NCI-H128 (cell line): ENCODE measurements at regions not wholly inside any gene's neighbourhood (a gene's known extent, or its start where the extent isn't known, plus 50 kb on each side); places are given as distances from the start of the nearest gene placed in this dataset.

ENCODE experiments used
- DNase-seq: peaks from one replicate; lab custom pipeline; 2025; ENCODE audit not compliant: unreplicated experiment; lab: John Stamatoyannopoulos, UW

GRCh38 chr9:18138656-18139055, 335.3 kb upstream of the ADAMTSL1 start:
- DNase-seq, result no peak

DNA sequence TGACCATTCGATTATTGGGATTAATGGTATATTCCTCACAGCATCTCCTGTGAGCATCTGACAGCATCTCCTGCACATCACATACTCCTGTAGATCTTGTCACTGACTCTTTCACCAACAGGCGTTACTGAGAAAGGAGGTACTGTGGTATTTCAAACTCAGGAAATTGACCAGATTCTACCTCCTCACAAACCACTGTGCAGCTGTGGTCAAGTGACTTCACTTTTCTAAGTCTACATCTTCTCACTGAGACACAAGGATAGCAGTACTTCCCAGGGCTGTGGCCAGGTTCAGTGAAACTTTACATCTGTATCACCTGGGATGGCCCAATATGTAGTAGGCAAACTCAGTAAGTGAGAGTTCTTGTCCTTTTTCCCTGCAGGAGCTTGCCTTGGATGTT, 332.3 kb upstream of the ADAMTSL1 start:
- DNase-seq, result no peak

GRCh38 chr9:18143073-18143745, 330.7 kb upstream of the ADAMTSL1 start:
- DNase-seq, result no peak

DNA sequence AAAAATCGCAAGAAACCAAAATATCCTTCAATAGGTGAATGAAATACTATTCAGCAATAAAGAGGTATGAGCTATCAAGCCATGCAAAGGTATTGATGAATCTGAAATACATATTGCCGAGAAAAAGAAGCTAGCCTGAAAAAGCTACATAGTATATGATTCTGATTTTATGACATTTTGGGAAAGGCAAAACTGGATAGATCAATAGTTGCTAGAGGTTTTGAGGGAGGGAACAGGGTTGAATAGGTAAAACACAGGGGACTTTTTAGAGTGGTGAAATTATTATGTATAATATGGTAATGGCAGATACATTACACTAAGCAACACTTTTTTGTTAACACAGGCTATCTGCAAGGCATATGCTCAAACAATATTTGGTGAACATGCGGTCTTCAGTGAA, 327.6 kb upstream of the ADAMTSL1 start:
- DNase-seq, result no peak

DNA sequence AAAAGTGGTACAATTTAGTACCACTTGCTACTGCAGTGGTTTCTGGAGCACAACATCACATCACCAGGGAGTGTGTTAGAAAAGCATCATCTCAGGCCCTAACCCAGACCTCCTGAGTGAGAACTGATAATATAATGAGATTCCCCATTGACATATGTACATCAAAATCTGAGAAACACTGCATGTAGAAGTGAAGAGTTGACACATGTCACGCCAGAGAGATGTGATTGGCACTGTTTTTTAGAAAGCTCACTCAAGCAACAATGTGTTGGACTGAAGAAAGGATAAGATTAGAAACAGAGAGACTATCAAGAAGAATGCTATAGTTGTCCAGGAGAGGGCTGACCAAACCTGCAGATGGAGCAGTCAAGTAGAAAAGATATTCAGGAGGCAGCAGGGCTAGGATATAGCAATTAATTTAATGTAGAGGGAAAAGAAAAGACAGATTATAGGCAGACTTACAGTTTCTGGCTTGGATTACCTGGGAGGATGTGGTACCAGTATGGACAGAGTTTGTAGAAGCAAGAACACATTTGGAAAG, 324.4 kb upstream of the ADAMTSL1 start:
- no peak for DNase-seq

- no peak for DNase-seq
These were observed 319.3 kb upstream of the ADAMTSL1 start for GRCh38 chr9:18154661-18155060.

GRCh38 chr9:18159254-18159653, 314.7 kb upstream of the ADAMTSL1 start:
- no peak for DNase-seq

DNA sequence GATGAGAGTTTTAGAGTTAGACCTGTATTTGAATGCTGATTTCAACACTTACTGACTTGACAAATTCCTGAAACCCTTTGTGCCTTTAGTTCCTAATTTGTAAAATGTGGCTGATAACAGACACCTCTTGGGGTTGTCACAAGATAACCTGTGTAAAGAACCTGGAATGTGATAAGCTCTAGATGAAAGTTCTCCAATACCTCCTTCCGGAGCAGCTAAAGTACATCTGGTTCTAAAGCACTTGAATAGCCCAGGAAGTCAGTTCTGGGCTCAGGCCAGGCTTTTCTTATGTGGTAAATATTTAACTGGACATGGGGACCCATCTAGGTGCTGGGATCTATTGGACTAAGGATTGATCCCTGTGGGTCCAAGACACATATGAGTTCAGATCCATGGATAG, 310.8 kb upstream of the ADAMTSL1 start:
- DNase-seq, result no peak

DNA sequence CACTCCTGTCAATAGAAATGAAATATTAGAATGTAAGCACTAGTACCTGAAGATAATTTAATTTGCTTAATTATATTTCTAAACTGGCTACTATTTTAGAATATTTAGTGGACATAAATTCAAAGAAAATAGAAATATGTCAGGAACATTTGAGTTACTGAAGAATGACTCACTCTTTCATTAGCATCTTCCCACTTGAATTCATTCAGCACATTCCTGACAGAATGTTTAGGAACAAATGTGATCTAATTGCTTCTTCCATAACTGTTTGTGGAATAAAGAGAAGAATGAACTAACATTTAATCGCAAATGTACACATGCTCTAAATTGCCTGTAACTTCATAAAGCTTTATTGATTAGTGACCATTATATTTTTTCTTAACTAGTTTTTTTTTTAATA, 306.2 kb upstream of the ADAMTSL1 start:
- DNase-seq, result no peak

GRCh38 chr9:18173923-18174322, 300.0 kb upstream of the ADAMTSL1 start:
- DNase-seq, result no peak

GRCh38 chr9:18182636-18183035, 291.3 kb upstream of the ADAMTSL1 start:
- DNase-seq, result no peak

GRCh38 chr9:18183974-18184373, 290.0 kb upstream of the ADAMTSL1 start:
- DNase-seq, result no peak

DNA sequence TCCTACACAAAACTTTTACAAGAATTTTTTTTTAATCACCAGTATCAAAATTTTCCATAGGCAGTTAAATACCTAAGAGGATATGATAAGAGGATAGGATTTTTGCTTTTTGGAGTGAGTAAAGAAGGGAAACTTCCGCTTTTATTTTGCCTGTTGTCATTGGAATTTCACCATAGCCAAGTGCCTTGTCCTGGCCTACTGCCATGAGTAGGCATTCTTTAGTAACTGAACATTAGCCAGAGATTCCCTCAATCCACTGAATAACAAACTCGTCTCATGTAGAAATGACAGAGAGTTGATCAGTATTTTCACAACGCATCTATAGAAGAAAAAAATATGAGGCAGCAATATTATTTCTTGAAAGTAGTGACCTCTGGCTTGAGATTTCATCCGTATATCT, 289.6 kb upstream of the ADAMTSL1 start:
- DNase-seq, result no peak

GRCh38 chr9:18185196-18185595, 288.8 kb upstream of the ADAMTSL1 start:
- DNase-seq, result no peak

- no peak for DNase-seq
These were observed 285.0 kb upstream of the ADAMTSL1 start for GRCh38 chr9:18188971-18189370.

DNA sequence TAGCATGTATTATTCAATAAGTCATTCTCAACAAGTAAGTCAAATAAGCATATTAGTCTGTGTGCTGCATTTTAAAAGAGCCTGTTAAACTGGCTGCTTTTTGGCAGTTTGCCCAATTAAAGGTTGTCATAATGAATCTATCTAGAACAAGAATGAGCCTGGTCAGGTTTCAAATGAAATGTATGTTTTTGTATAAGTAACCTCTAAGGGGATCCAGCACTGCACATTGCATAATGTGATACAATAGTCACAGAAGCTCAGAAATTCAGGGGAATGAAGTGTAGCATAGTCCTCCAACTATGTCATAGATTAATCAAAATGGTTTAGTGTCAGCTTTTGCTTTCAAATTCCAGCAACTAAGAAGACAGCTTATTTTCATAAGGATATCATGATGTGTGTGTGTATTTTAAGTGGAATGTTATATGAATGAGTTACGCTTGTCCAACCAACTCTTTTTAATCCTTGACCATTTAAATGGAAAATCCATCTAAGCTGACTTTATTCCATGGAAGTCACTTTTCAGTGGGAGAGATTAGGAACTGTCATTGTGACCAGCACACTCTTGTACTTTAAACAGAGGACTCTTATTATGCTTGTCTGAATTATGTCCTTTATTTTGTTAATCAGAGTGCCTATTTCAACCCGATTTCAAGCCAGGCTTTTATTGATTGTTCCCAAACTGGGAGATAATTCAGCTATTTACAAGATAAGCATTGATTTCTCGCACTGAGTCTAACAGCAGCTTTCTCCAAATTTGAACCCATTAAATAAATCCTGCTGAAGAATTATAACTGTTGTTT, 283.9 kb upstream of the ADAMTSL1 start:
- no peak for DNase-seq

DNA sequence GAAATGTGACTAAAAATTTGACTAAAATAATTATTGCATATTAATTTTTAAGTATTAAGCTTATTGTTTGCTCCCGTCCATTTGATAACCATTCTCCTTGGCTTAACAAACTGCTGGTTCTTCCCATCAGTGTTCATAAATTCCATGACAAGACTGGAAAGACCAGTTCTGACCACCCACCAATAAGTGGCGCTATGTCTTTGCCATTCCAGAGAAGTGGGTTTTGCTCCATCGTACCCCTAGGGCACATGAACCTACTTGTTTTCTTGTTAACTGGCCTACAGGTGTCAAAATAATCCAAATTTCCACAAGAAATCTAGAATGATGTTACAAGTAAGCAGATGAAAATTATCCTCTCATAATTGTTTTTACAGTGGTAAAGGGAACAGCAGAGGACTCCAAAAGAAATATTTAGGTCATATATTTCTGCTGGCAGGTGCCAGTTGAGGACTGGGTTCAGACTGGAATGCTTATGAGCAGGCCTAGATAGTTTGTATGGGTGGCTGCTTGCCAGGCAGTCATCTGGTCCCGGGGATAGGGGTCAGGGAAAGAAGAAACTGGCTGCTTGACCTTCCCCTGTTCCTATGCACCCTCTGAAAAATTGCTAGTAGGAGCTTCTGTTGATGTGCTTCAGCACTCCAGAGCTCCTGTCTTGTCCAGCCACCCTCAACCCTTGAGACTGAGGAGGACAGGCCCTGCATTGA, 283.1 kb upstream of the ADAMTSL1 start:
- no peak for DNase-seq

- no peak for DNase-seq
These were observed 279.6 kb upstream of the ADAMTSL1 start for GRCh38 chr9:18194316-18194715.

DNA sequence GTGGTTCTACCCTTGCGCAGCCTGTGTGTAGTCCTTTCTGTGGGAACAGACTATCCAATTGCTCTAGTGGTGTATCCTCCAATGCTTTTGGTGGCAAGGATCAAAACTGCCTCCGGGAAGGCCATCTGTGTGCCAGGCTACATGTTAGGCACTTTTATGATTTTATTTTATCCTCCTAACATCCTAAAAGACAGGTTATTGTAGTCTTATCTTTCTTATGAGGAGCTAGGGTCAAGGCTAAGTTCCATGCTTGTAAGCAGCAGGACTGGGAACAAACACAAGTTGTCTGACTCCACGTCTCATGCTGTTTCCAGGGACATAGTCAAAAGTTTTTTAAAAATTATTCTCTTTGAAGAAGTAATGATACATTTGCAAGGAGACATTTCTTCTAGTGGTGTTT, 278.7 kb upstream of the ADAMTSL1 start:
- DNase-seq, result no peak

GRCh38 chr9:18202924-18203323, 271.0 kb upstream of the ADAMTSL1 start:
- no peak for DNase-seq

DNA sequence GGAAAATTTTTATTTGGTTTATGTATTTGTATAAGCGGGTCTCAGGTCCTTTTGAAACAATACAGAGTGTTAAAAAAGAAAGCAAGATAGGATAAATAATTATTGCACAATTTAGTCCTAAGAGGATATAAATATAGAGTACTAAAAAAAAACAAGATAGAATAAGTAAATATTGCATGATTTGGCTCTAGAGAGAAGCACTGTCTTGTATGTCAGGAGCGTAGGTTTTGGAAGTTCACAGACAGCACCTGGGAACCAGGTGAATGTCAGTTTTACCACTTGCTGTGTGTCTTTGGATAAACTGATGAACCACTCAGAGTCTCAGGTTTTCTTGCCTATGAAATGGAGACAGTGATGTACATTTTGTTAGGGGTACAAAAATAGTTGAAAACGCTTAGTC, 266.2 kb upstream of the ADAMTSL1 start:
- no peak for DNase-seq
